HG02763 (cell line): ENCODE measurements at regions not wholly inside any gene's neighbourhood (a gene's known extent, or its start where the extent isn't known, plus 50 kb on each side); places are given as distances from the start of the nearest gene placed in this dataset.

Source experiments
- ATAC-seq: cut with Tn5 transposase; IDR thresholded peaks from one replicate; pipeline ENCODE4 v1.9.1; 2021; ENCODE audit warnings: mild to moderate bottlenecking, moderate library complexity; ENCODE audit not compliant: unreplicated experiment

- no peak for ATAC-seq
Observed at GRCh38 chr13:105346141-105346775, 1189.2 kb downstream of the EFNB2 start.

- no peak for ATAC-seq
Observed at GRCh38 chr13:105345730-105346129, 1189.7 kb downstream of the EFNB2 start.

GRCh38 chr13:105345131-105345530 lies 1190.3 kb downstream of the EFNB2 start:
- no peak for ATAC-seq

- ATAC-seq, result no peak
Observed at GRCh38 chr13:105343134-105343806, 1192.2 kb downstream of the EFNB2 start.

GRCh38 chr13:105342281-105342820 lies 1193.1 kb downstream of the EFNB2 start:
- ATAC-seq, result no peak

- no peak for ATAC-seq
Observed at GRCh38 chr13:105341758-105342157, 1193.7 kb downstream of the EFNB2 start.

GRCh38 chr13:105341256-105341655 lies 1194.2 kb downstream of the EFNB2 start:
- no peak for ATAC-seq

- no peak for ATAC-seq
Observed at GRCh38 chr13:105340061-105340606, 1195.3 kb downstream of the EFNB2 start.

- no peak for ATAC-seq
Observed at GRCh38 chr13:105338773-105339172, 1196.7 kb downstream of the EFNB2 start.

- no peak for ATAC-seq
Observed at GRCh38 chr13:105338006-105338405, 1197.5 kb downstream of the EFNB2 start.

GRCh38 chr13:105336706-105337576 lies 1198.5 kb downstream of the EFNB2 start:
- ATAC-seq, result no peak

- ATAC-seq, result no peak
Observed at GRCh38 chr13:105334211-105334610, 1201.3 kb downstream of the EFNB2 start.

- ATAC-seq, result no peak
Observed at GRCh38 chr13:105333416-105333815, 1202.0 kb downstream of the EFNB2 start.

GRCh38 chr13:105329359-105329758 lies 1206.1 kb downstream of the EFNB2 start:
- ATAC-seq, result no peak

GRCh38 chr13:105328212-105328611 lies 1207.2 kb downstream of the EFNB2 start:
- ATAC-seq, result no peak

GRCh38 chr13:105327581-105328126 lies 1207.8 kb downstream of the EFNB2 start:
- no peak for ATAC-seq

- ATAC-seq, result no peak
Observed at GRCh38 chr13:105319875-105320274, 1215.6 kb downstream of the EFNB2 start.

GRCh38 chr13:105316731-105317130 lies 1218.7 kb downstream of the EFNB2 start:
- no peak for ATAC-seq

- no peak for ATAC-seq
Observed at GRCh38 chr13:105312906-105313305, 1222.6 kb downstream of the EFNB2 start.

GRCh38 chr13:105311094-105311493 lies 1224.4 kb downstream of the EFNB2 start:
- no peak for ATAC-seq

- ATAC-seq, result no peak
Observed at GRCh38 chr13:105307776-105308175, 1227.7 kb downstream of the EFNB2 start.
